Ishikawa (cell line): ENCODE measurements at regions not wholly inside any gene's neighbourhood (a gene's known extent, or its start where the extent isn't known, plus 50 kb on each side); places are given as distances from the start of the nearest gene placed in this dataset.
A peak's percentile ranks its signal among the peaks of the same experiment; 100 is the strongest.

Experiments
- CEBPB ChIP-seq: IDR thresholded peaks from 2 replicates; pipeline ENCODE4 v1.6.1; 2012
- CREB1 ChIP-seq: IDR thresholded peaks from 2 replicates; pipeline ENCODE4 v1.6.1; 2012; ENCODE audit warnings: low read depth
- EGR1 ChIP-seq: IDR thresholded peaks from 2 replicates; pipeline ENCODE4 v1.6.1; 2012
- EP300 ChIP-seq: IDR thresholded peaks from 2 replicates; pipeline ENCODE4 v1.6.1; 2012; ENCODE audit warnings: borderline replicate concordance
- FOXM1 ChIP-seq: IDR thresholded peaks from 2 replicates; pipeline ENCODE4 v1.6.1; 2012; ENCODE audit warnings: low read depth, borderline replicate concordance
- MAX ChIP-seq: IDR thresholded peaks from 2 replicates; pipeline ENCODE4 v1.6.1; 2012
- NFIC ChIP-seq: IDR thresholded peaks from 2 replicates; pipeline ENCODE4 v1.6.1; 2012
- RAD21 ChIP-seq: IDR thresholded peaks from 2 replicates; pipeline ENCODE4 v1.6.1; 2012; ENCODE audit warnings: low read depth
- REST ChIP-seq: IDR thresholded peaks from 2 replicates; pipeline ENCODE4 v1.6.1; 2012; ENCODE audit warnings: low read depth, mild to moderate bottlenecking
- TAF1 ChIP-seq: IDR thresholded peaks from 2 replicates; pipeline ENCODE4 v1.6.1; 2012; ENCODE audit warnings: low read depth, mild to moderate bottlenecking
- TCF12 ChIP-seq: IDR thresholded peaks from 2 replicates; pipeline ENCODE4 v1.6.1; 2012; ENCODE audit warnings: low read depth
- TEAD4 ChIP-seq: IDR thresholded peaks from 2 replicates; pipeline ENCODE4 v1.6.1; 2012
- USF1 ChIP-seq: IDR thresholded peaks from 2 replicates; pipeline ENCODE4 v1.6.1; 2012
- YY1 ChIP-seq: IDR thresholded peaks from 2 replicates; pipeline ENCODE4 v1.6.1; 2012; ENCODE audit warnings: low read depth
- ZBTB7A ChIP-seq: IDR thresholded peaks from 2 replicates; pipeline ENCODE4 v1.6.1; 2012; ENCODE audit warnings: low read depth

- TF ChIP-seq TEAD4 (no peak), USF1 (no peak), MAX (no peak), YY1 (no peak), FOXM1 (no peak), CREB1 (no peak), TCF12 (no peak)
Measured at GRCh38 chr3:111471831-111472230, 70.2 kb upstream of the CD96 start.

GRCh38 chr3:111472556-111472955, 69.4 kb upstream of the CD96 start:
- TF ChIP-seq CEBPB (no peak), TEAD4 (0 out of 2 replicates have a peak, but pooled peaks have one; percentile 12), EGR1 (no peak), FOXM1 (no peak)

- TF ChIP-seq MAX (no peak), USF1 (no peak), TCF12 (no peak), EGR1 (no peak), TAF1 (no peak)
Measured at GRCh38 chr3:111473550-111473949, 68.4 kb upstream of the CD96 start.

GRCh38 chr3:111476701-111477100, 65.3 kb upstream of the CD96 start:
- TF ChIP-seq TEAD4, result no peak
- TF ChIP-seq TCF12, result no peak
- TF ChIP-seq REST, result no peak
- no peak for TF ChIP-seq CEBPB
- TF ChIP-seq CREB1, result no peak
- no peak for TF ChIP-seq RAD21
- TF ChIP-seq MAX, result no peak
- TF ChIP-seq EP300, result no peak
- TF ChIP-seq EGR1, result no peak
- no peak for TF ChIP-seq NFIC
- TF ChIP-seq FOXM1, result no peak
- no peak for TF ChIP-seq ZBTB7A
- TF ChIP-seq TAF1, result no peak
- no peak for TF ChIP-seq YY1
- no peak for TF ChIP-seq USF1

GRCh38 chr3:111480091-111480490, 61.9 kb upstream of the CD96 start:
- no peak for TF ChIP-seq FOXM1
- no peak for TF ChIP-seq EGR1
- no peak for TF ChIP-seq TCF12
- no peak for TF ChIP-seq REST
- TF ChIP-seq ZBTB7A, result no peak
- TF ChIP-seq RAD21, result no peak
- no peak for TF ChIP-seq EP300
- TF ChIP-seq CEBPB, result no peak
- no peak for TF ChIP-seq NFIC
- TF ChIP-seq YY1, result no peak

GRCh38 chr3:111481551-111481950, 60.4 kb upstream of the CD96 start:
- TF ChIP-seq FOXM1 (no peak), NFIC (no peak), CEBPB (no peak), ZBTB7A (no peak), REST (no peak), CREB1 (no peak), TAF1 (no peak), TEAD4 (no peak), EGR1 (no peak), USF1 (no peak), YY1 (no peak), TCF12 (no peak), MAX (no peak)
